Gastroesophageal sphincter (tissue), 3 donors: ENCODE measurements at regions not wholly inside any gene's neighbourhood (a gene's known extent, or its start where the extent isn't known, plus 50 kb on each side); places are given as distances from the start of the nearest gene placed in this dataset.
A peak's percentile ranks its signal among the peaks of the same experiment; 100 is the strongest.

ENCODE experiments used
- CTCF ChIP-seq, 4 experiments: fragments of 200-600 bp in 2 of 4; fragments of 450-650 bp in 2 of 4; sonication (generic) in 1 of 4; IDR thresholded peaks; one replicate each; pipeline ENCODE4 v1.5.1; 2017 to 2019; ENCODE audit warnings: antibody characterized with exemption in 4 of 4, mild to moderate bottlenecking in 2 of 4, moderate library complexity in 2 of 4
- EP300 ChIP-seq: sonication (generic); formaldehyde crosslinking; IDR thresholded peaks from one replicate; pipeline ENCODE4 v1.6.1; 2017; ENCODE audit warnings: antibody characterized with exemption, mild to moderate bottlenecking
- POLR2A ChIP-seq, 2 donors: fragments of 450-650 bp; IDR thresholded peaks; one replicate each; pipeline ENCODE4 v1.6.1; 2017; ENCODE audit warnings: antibody characterized with exemption in 2 of 2, mild to moderate bottlenecking in 2 of 2, moderate library complexity in 1 of 2
- POLR2AphosphoS5 ChIP-seq: sonication (generic); formaldehyde crosslinking; IDR thresholded peaks from one replicate; pipeline ENCODE4 v1.6.1; 2017; ENCODE audit warnings: antibody characterized with exemption

DNA sequence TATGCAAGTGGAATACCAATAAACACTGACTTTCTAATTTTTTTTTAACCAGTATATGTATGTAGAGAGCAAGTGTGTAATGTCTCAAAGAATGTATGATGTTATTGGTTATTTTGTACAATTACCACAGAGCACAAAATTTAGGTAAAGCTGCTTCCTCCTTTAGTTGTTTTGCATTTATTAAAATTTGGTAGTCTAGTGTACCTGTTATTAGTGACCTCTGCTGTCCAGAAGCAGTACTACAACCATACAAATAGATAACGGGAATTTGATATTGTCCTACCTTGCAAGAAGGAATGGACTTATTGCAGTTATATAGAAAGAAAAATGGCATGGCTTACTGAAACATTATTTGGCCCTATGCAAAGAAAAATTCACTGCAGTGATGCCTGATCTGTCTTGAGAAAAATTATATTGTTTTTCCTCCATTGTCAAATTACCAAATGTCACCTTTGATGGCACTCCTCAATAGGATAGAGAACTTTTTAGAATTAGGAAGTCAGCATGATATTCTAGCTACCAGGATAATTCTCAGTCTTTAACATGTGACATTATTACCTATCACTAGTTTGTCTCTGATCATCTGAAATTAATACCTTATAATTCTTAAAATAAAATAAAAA, 153.9 kb upstream of the RMST start:
- TF ChIP-seq POLR2A (IDR thresholded peaks at IDR 0.05) (no peak), CTCF (IDR thresholded peaks at IDR 0.05) (peak; percentile 68 to 77 (median 74)), POLR2AphosphoS5 (no peak), EP300 (no peak)
